OCI-LY3 (cell line): ENCODE measurements at regions not wholly inside any gene's neighbourhood (a gene's known extent, or its start where the extent isn't known, plus 50 kb on each side); places are given as distances from the start of the nearest gene placed in this dataset.

Source experiments
- H2AFZ ChIP-seq: fragments of 200-600, 300-600 bp; shearing (Covaris generic); 2 replicates; pipeline ENCODE4 v1.6.0; 2014; ENCODE audit warnings: antibody characterized with exemption, low read depth, low read length
- H3K27ac ChIP-seq: fragments of 200-600, 300-600 bp; sonication (generic); 2 replicates; pipeline ENCODE4 v1.5.1; 2014; ENCODE audit warnings: mild to moderate bottlenecking, low read length, moderate library complexity, mixed read lengths
- H3K27me3 ChIP-seq: fragments of 200-600, 300-600 bp; sonication (generic); 2 replicates; pipeline ENCODE4 v1.6.1; 2014; ENCODE audit warnings: low read depth, low read length, mixed read lengths
- H3K36me3 ChIP-seq: fragments of 200-600, 300-600 bp; sonication (generic); replicated peaks from 2 replicates; pipeline ENCODE3; 2014; ENCODE audit warnings: low read depth, low read length, mixed read lengths
- H3K4me1 ChIP-seq: fragments of 300-600, 200-600 bp; sonication (generic); 2 replicates; pipeline ENCODE4 v1.6.1; 2014; ENCODE audit warnings: low read length, mixed read lengths
- H3K4me2 ChIP-seq: fragments of 200-600, 300-600 bp; sonication (generic); 2 replicates; pipeline ENCODE4 v1.6.1; 2014; ENCODE audit warnings: low read length, mixed read lengths
- H3K4me3 ChIP-seq: fragments of 300-600, 200-600 bp; sonication (generic); 2 replicates; pipeline ENCODE4 v1.5.1; 2014; ENCODE audit warnings: antibody characterized with exemption, mild to moderate bottlenecking, low read length, moderate library complexity
- H3K79me2 ChIP-seq: fragments of 300-600, 200-600 bp; shearing (Covaris generic); 2 replicates; pipeline ENCODE4 v1.6.1; 2014; ENCODE audit warnings: mild to moderate bottlenecking, low read length, mixed read lengths
- H3K9ac ChIP-seq: fragments of 300-600, 200-600 bp; shearing (Covaris generic); 2 replicates; pipeline ENCODE4 v1.6.0; 2014; ENCODE audit warnings: mild to moderate bottlenecking, low read length, moderate library complexity
- H3K9me3 ChIP-seq: fragments of 200-600, 300-600 bp; shearing (Covaris generic); 2 replicates; pipeline ENCODE4 v1.6.1; 2014; ENCODE audit warnings: low read length, mixed read lengths; ENCODE audit not compliant: insufficient read depth
- H4K20me1 ChIP-seq: fragments of 200-600, 300-600 bp; sonication (generic); 2 replicates; pipeline ENCODE4 v1.6.1; 2016; ENCODE audit warnings: low read length, mixed read lengths; ENCODE audit not compliant: insufficient read depth
- CTCF ChIP-seq: fragments of 200-600, 300-600 bp; sonication (generic); IDR thresholded peaks from 2 replicates; pipeline ENCODE4 v1.5.1; 2014; ENCODE audit warnings: antibody characterized with exemption, low read length, low read depth
- EZH2phosphoT487 ChIP-seq: fragments of 200-600 bp; shearing (Covaris generic); IDR thresholded peaks from 2 replicates; pipeline ENCODE4 v1.6.1; 2018; ENCODE audit warnings: antibody characterized with exemption, mixed run types, low read depth

- H3K4me3 ChIP-seq = peak overlapping the region; percentile 98
- peak overlapping the region; percentile 99 for H3K4me2 ChIP-seq
- peaks cover 25% of the 10 kb centered on the region for H3K4me1 ChIP-seq
These were observed 160.6 kb downstream of the C9orf152 start for GRCh38 chr9:110047232-110047954.

GRCh38 chr9:110047955-110048402, 160.0 kb downstream of the C9orf152 start:
- Histone ChIP-seq H3K36me3 (peaks cover 8% of the 10 kb centered on the region), H3K4me3 (peak overlapping the region; percentile 98), H3K4me1 (peaks cover 25% of the 10 kb centered on the region), H3K79me2 (peaks cover 45% of the 10 kb centered on the region), H4K20me1 (peaks cover 25% of the 10 kb centered on the region), H3K9me3 (no peaks in the 10 kb centered on the region), H3K9ac (peak overlapping the region; percentile 95), H3K4me2 (peak overlapping the region; percentile 99), H2AFZ (peak overlapping the region; percentile 98), H3K27me3 (no peaks in the 10 kb centered on the region), H3K27ac (peak overlapping the region; percentile 53)
- TF ChIP-seq EZH2phosphoT487 = no peak
- TF ChIP-seq CTCF = no peak

More at GRCh38 chr9:110047232-110047954, 160.6 kb downstream of the C9orf152 start:
- Histone ChIP-seq H3K36me3 (peaks cover 7% of the 10 kb centered on the region), H3K79me2 (peaks cover 39% of the 10 kb centered on the region), H2AFZ (peak overlapping the region; percentile 98), H4K20me1 (peaks cover 19% of the 10 kb centered on the region), H3K9me3 (no peaks in the 10 kb centered on the region), H3K27me3 (no peaks in the 10 kb centered on the region), H3K27ac (peak overlapping the region; percentile 53), H3K9ac (peak overlapping the region; percentile 95)
- TF ChIP-seq EZH2phosphoT487 (no peak), CTCF (no peak)

GRCh38 chr9:110048403-110048975, 159.5 kb downstream of the C9orf152 start:
- Histone ChIP-seq H4K20me1 (peaks cover 27% of the 10 kb centered on the region), H3K79me2 (peaks cover 48% of the 10 kb centered on the region), H3K27ac (peak overlapping the region; percentile 53), H2AFZ (peak overlapping the region; percentile 98), H3K9me3 (no peaks in the 10 kb centered on the region), H3K9ac (peak overlapping the region; percentile 95), H3K4me1 (peaks cover 25% of the 10 kb centered on the region), H3K27me3 (no peaks in the 10 kb centered on the region), H3K4me3 (peak overlapping the region; percentile 98), H3K36me3 (peaks cover 8% of the 10 kb centered on the region), H3K4me2 (peak overlapping the region; percentile 99)
- TF ChIP-seq EZH2phosphoT487 (no peak), CTCF (no peak)

GRCh38 chr9:110048976-110049698, 158.8 kb downstream of the C9orf152 start:
- Histone ChIP-seq H4K20me1 (peaks cover 31% of the 10 kb centered on the region), H3K36me3 (peaks cover 8% of the 10 kb centered on the region), H3K9ac (peak overlapping the region; percentile 95), H3K4me1 (peaks cover 25% of the 10 kb centered on the region), H2AFZ (0 out of 2 replicates have a peak overlapping the region, but pooled peaks have one; percentile 55), H3K4me2 (peak overlapping the region; percentile 99), H3K27ac (peak overlapping the region; percentile 49), H3K4me3 (peak overlapping the region; percentile 98), H3K9me3 (no peaks in the 10 kb centered on the region), H3K79me2 (peaks cover 53% of the 10 kb centered on the region), H3K27me3 (no peaks in the 10 kb centered on the region)
- TF ChIP-seq CTCF = no peak
- TF ChIP-seq EZH2phosphoT487 = no peak
